Osteocyte (in vitro differentiated cells): ENCODE measurements at regions not wholly inside any gene's neighbourhood (a gene's known extent, or its start where the extent isn't known, plus 50 kb on each side); places are given as distances from the start of the nearest gene placed in this dataset.
"Not testable (repeated sequence)": the region's sequence is repeated elsewhere in the genome, so short reads cannot be mapped to it uniquely, and the experiment has no call there.

ENCODE experiments used
- DNase-seq: peaks from one replicate; pipeline ENCODE4 v3.0.0; 2021; ENCODE audit warnings: mixed read lengths; ENCODE audit not compliant: unreplicated experiment; ENCODE audit errors: extremely low spot score
- H3K27ac Mint-ChIP-seq: one replicate; pipeline ENCODE4 v1.8.0; 2021; ENCODE audit warnings: mild to moderate bottlenecking, mixed read lengths; ENCODE audit not compliant: unreplicated experiment
- H3K27me3 Mint-ChIP-seq: one replicate; pipeline ENCODE4 v1.8.0; 2021; ENCODE audit warnings: mixed read lengths; ENCODE audit not compliant: unreplicated experiment
- H3K36me3 Mint-ChIP-seq: one replicate; pipeline ENCODE4 v1.8.0; 2021; ENCODE audit warnings: mixed read lengths; ENCODE audit not compliant: unreplicated experiment
- H3K4me1 Mint-ChIP-seq: one replicate; pipeline ENCODE4 v1.8.0; 2021; ENCODE audit warnings: mixed read lengths; ENCODE audit not compliant: unreplicated experiment
- H3K4me3 Mint-ChIP-seq: one replicate; pipeline ENCODE4 v1.8.0; 2021; ENCODE audit warnings: mild to moderate bottlenecking, moderate library complexity, mixed read lengths; ENCODE audit not compliant: unreplicated experiment
- H3K9me3 Mint-ChIP-seq: one replicate; pipeline ENCODE4 v1.8.0; 2021; ENCODE audit warnings: mixed read lengths; ENCODE audit not compliant: unreplicated experiment
- TF ChIP-seq, protein P1 (sequence below): fragments of 200-600 bp; sonication (generic); IDR thresholded peaks from 2 replicates; pipeline ENCODE4 v1.5.0; 2021; ENCODE audit warnings: antibody characterized with exemption, mild to moderate bottlenecking, moderate library complexity

DNA sequence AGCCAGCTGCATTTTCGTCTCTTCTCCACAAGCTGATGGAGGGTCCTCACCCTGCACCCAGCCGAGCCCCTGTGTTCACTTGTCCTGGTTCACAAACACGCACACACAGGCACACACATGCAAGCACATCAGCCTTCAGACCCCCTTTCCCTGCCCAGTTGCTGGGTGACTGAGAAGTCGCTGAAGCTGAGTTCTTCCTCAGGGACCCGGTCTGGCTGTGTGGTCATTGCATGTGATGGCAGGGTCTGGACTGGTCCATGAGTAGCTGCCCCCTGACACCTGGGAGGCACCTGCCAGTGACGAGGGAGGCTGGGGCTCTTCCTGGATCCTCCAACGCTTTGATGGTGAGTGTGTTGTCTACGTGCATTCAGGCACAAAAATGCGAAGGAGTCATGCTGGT is 546.1 kb upstream of the SALL3 start:
- no peak overlapping the region for H3K4me3 Mint-ChIP-seq
- H3K36me3 Mint-ChIP-seq = no peaks in the 10 kb centered on the region
- TF ChIP-seq, protein P1, sequence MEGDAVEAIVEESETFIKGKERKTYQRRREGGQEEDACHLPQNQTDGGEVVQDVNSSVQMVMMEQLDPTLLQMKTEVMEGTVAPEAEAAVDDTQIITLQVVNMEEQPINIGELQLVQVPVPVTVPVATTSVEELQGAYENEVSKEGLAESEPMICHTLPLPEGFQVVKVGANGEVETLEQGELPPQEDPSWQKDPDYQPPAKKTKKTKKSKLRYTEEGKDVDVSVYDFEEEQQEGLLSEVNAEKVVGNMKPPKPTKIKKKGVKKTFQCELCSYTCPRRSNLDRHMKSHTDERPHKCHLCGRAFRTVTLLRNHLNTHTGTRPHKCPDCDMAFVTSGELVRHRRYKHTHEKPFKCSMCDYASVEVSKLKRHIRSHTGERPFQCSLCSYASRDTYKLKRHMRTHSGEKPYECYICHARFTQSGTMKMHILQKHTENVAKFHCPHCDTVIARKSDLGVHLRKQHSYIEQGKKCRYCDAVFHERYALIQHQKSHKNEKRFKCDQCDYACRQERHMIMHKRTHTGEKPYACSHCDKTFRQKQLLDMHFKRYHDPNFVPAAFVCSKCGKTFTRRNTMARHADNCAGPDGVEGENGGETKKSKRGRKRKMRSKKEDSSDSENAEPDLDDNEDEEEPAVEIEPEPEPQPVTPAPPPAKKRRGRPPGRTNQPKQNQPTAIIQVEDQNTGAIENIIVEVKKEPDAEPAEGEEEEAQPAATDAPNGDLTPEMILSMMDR = no peak
- H3K9me3 Mint-ChIP-seq = peaks cover 14% of the 10 kb centered on the region
- no peak overlapping the region for H3K27ac Mint-ChIP-seq
- DNase-seq = no peak
- no peaks in the 10 kb centered on the region for H3K4me1 Mint-ChIP-seq
- no peaks in the 10 kb centered on the region for H3K27me3 Mint-ChIP-seq

DNA sequence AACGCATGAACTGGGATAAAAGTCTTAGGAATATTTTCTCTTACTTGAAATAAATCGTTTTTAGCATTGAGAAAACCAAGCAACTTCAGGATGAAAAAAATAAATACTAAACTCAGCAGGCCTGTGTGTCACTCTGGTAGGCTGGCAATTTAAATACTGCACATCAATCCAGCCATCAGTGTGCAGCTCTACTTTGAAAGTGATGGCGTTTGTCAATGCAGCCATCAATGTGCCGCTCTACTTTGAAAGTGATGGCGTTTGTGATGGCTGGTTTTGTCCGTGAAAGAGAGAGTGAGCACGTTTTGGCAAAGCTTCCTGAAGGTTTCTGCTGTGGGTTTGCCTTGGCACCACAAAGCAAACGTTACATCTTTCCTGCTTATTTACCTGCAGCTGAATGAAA is 543.5 kb upstream of the SALL3 start:
- H3K27ac Mint-ChIP-seq = no peak overlapping the region
- TF ChIP-seq, protein P1 = no peak
- H3K4me1 Mint-ChIP-seq = no peaks in the 10 kb centered on the region
- DNase-seq = no peak
- H3K27me3 Mint-ChIP-seq = no peaks in the 10 kb centered on the region
- H3K4me3 Mint-ChIP-seq = no peak overlapping the region
- H3K36me3 Mint-ChIP-seq = no peaks in the 10 kb centered on the region
- peaks cover 28% of the 10 kb centered on the region for H3K9me3 Mint-ChIP-seq

DNA sequence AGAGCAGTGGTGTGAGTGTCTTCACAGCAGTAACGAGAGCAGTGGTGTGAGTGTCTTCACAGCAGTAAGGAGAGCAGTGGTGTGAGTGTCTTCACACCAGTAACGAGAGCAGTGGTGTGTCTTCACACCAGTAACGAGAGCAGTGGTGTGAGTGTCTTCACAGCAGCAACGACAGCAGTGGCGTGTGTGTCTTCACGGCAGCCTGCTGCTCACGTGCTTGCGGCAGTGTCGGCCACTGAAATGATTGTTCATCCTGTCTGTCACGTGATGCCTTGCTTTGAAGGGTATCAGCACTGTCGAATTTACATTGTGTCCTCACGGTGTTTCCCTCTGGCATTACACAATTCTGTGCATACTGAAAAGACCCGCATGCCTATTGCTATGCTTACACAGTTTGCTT is 541.4 kb upstream of the SALL3 start:
- H3K27me3 Mint-ChIP-seq, H3K27ac Mint-ChIP-seq, DNase-seq, H3K4me1 Mint-ChIP-seq, H3K36me3 Mint-ChIP-seq, H3K4me3 Mint-ChIP-seq: not testable (repeated sequence)
- peaks cover 33% of the 10 kb centered on the region for H3K9me3 Mint-ChIP-seq

DNA sequence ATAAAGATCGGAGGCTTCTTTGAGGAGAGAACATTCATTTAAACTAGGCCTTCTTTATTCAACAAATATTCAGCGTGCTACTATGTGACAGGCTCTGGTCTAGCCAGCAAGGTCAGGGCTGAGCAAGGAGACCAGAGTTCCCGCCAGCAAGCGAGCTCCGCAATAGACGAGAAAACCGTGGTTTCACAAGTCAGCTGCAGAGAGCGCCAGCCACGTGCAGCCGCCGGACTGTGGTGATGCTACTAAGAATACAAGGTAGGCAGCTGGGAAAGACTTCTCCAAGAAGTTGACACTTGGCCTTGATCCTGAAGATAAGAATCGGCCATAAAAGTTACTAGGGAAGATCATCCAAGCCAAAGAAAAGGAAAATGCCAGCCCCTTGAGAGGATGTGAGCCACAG is 533.7 kb upstream of the SALL3 start:
- no peaks in the 10 kb centered on the region for H3K36me3 Mint-ChIP-seq
- no peaks in the 10 kb centered on the region for H3K4me1 Mint-ChIP-seq
- H3K27ac Mint-ChIP-seq = no peak overlapping the region
- H3K9me3 Mint-ChIP-seq = peaks cover 42% of the 10 kb centered on the region
- no peak for DNase-seq
- TF ChIP-seq, protein P1 = no peak
- no peaks in the 10 kb centered on the region for H3K27me3 Mint-ChIP-seq
- no peak overlapping the region for H3K4me3 Mint-ChIP-seq

DNA sequence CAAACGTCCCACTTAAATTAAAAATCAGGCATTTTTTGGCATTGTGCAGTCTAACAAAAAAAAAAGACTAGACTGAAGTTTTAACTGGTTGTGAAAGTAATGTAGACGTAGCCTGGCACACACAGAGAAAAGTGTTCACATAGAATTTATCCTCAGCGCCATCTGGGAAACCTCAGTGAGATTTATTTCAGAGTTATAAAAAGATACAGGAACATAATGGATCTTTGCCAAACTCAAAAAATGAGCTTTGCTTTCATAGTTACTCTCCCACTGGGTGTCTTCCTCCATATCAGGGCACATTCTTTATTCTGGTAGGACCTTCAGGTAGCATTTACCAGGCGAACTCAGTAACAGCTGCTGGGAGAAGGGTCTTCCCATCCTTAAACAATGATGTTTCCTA is 532.4 kb upstream of the SALL3 start:
- Mint-ChIP-seq H3K4me3 (no peak overlapping the region), H3K4me1 (no peaks in the 10 kb centered on the region), H3K27me3 (no peaks in the 10 kb centered on the region), H3K36me3 (no peaks in the 10 kb centered on the region), H3K27ac (no peak overlapping the region), H3K9me3 (peaks cover 45% of the 10 kb centered on the region)
- DNase-seq = no peak
- TF ChIP-seq, protein P1 = no peak

DNA sequence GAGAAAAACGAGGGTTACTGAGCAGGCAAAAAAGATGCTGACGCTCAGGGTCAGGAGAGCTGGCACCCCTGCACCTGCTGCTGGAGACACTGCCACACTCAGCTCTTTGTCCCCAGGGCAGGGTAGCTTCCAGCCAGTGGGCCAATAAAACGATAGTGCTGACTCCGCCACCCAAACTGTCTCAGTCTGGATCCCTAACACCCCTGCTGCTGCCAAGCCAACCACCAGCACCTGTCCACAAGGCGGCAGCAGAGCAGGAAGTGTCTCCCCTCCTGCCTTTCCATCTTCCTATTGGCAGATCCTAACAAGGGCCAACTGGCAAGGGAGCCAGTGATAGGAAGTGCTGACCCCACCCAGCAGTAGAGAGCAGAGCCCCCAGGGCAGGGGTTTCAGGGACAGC is 531.5 kb upstream of the SALL3 start:
- Mint-ChIP-seq H3K4me1 (no peaks in the 10 kb centered on the region), H3K4me3 (no peak overlapping the region), H3K9me3 (peaks cover 49% of the 10 kb centered on the region), H3K27ac (no peak overlapping the region), H3K36me3 (no peaks in the 10 kb centered on the region), H3K27me3 (no peaks in the 10 kb centered on the region)
- TF ChIP-seq, protein P1 = no peak
- DNase-seq = no peak
